ENCODE measurements at regions not wholly inside any gene's neighbourhood (a gene's known extent, or its start where the extent isn't known, plus 50 kb on each side); places are given as distances from the start of the nearest gene placed in this dataset.

GRCh38 chr6:166713434-166714186, 86.6 kb upstream of the RPS6KA2 start:
- intact Hi-C loops (cut with DNase I) = no loop called here
- H3K27me3 ChIP-seq (ENCODE audit: control insufficient read depth, insufficient read depth, low read length) = no peaks in the 10 kb centered on the region
- no peaks in the 10 kb centered on the region for H3K36me3 ChIP-seq (ENCODE audit: control insufficient read depth in 2 of 3, insufficient read depth in 3 of 3, low read length in 3 of 3)
- DNase-seq = peak in 3 of 5 donors; percentile 32 to 80 (median 45)
- no peak for TF ChIP-seq CTCF (IDR thresholded peaks at IDR 0.05; ENCODE audit: borderline replicate concordance, extremely low read depth, insufficient read depth)
- no peak for FAIRE-seq
- no peak overlapping the region for H3K4me3 ChIP-seq (ENCODE audit: low read length in 3 of 3)
- H3K9ac ChIP-seq (ENCODE audit: low read length in 3 of 3) = no peak overlapping the region
- no peaks in the 10 kb centered on the region for H3K4me1 ChIP-seq (ENCODE audit: control insufficient read depth in 2 of 3, insufficient read depth in 2 of 3, low read depth in 1 of 3, low read length in 3 of 3)
- H3K9me3 ChIP-seq (ENCODE audit: control insufficient read depth in 2 of 3, insufficient read depth in 1 of 3, low read length in 3 of 3) = no peaks in the 10 kb centered on the region
- H3K27ac ChIP-seq (ENCODE audit: low read depth in 2 of 2, low read length in 2 of 2) = no peak overlapping the region

GRCh38 chr6:166712286-166713228, 85.5 kb upstream of the RPS6KA2 start:
- H3K4me1 ChIP-seq (ENCODE audit: control insufficient read depth in 2 of 3, insufficient read depth in 2 of 3, low read depth in 1 of 3, low read length in 3 of 3) = no peaks in the 10 kb centered on the region
- TF ChIP-seq CTCF (IDR thresholded peaks at IDR 0.05; ENCODE audit: borderline replicate concordance, extremely low read depth, insufficient read depth) = no peak
- H3K36me3 ChIP-seq (ENCODE audit: control insufficient read depth in 2 of 3, insufficient read depth in 3 of 3, low read length in 3 of 3) = no peaks in the 10 kb centered on the region
- no peaks in the 10 kb centered on the region for H3K27me3 ChIP-seq (ENCODE audit: control insufficient read depth, insufficient read depth, low read length)
- DNase-seq = peak in 1 of 5 donors; percentile 7
- intact Hi-C loops (cut with DNase I) = no loop called here
- no peaks in the 10 kb centered on the region for H3K9me3 ChIP-seq (ENCODE audit: control insufficient read depth in 2 of 3, insufficient read depth in 1 of 3, low read length in 3 of 3)
- FAIRE-seq = no peak
- no peak overlapping the region for H3K4me3 ChIP-seq (ENCODE audit: low read length in 3 of 3)
- no peak overlapping the region for H3K9ac ChIP-seq (ENCODE audit: low read length in 3 of 3)
- no peak overlapping the region for H3K27ac ChIP-seq (ENCODE audit: low read depth in 2 of 2, low read length in 2 of 2)

GRCh38 chr6:166710084-166710483, 83.0 kb upstream of the RPS6KA2 start:
- FAIRE-seq (no peak), DNase-seq (no peak)
- Histone ChIP-seq H3K36me3 (ENCODE audit: control insufficient read depth in 2 of 3, insufficient read depth in 3 of 3, low read length in 3 of 3) (no peaks in the 10 kb centered on the region), H3K27ac (ENCODE audit: low read depth in 2 of 2, low read length in 2 of 2) (no peak overlapping the region), H3K4me3 (ENCODE audit: low read length in 3 of 3) (no peak overlapping the region), H3K9me3 (ENCODE audit: control insufficient read depth in 2 of 3, insufficient read depth in 1 of 3, low read length in 3 of 3) (no peaks in the 10 kb centered on the region), H3K27me3 (ENCODE audit: control insufficient read depth, insufficient read depth, low read length) (no peaks in the 10 kb centered on the region), H3K9ac (ENCODE audit: low read length in 3 of 3) (no peak overlapping the region), H3K4me1 (ENCODE audit: control insufficient read depth in 2 of 3, insufficient read depth in 2 of 3, low read depth in 1 of 3, low read length in 3 of 3) (peaks cover 0 to 3% (median 0%) of the 10 kb centered on the region in 3 donors)
- intact Hi-C loops (cut with DNase I) = no loop called here
- TF ChIP-seq CTCF (IDR thresholded peaks at IDR 0.05; ENCODE audit: borderline replicate concordance, extremely low read depth, insufficient read depth) = no peak

Measured in kidney (tissue), 13 donors.